ENCODE measurements at regions not wholly inside any gene's neighbourhood (a gene's known extent, or its start where the extent isn't known, plus 50 kb on each side); places are given as distances from the start of the nearest gene placed in this dataset.

DNA sequence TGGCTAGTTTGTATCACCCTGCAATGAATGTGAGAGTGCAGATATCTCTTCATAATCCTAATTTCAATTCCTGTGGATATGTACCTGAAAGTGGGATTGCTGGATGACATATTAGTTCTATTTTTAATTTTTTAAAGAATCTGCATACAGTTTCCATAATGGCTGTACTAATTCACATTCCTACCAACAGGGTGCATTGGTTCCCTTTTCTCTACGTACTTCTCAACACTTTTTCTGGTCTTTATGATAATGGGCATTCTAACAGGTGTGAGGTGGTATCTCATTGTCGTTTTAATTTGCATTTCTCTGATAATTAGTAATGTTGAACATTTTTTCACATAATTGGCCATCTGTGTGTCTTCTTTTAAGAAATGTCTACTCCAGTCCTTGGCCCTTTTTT, 927.5 kb downstream of the DTWD2 start:
- no peak for DNase-seq (ENCODE audit: low read depth)

DNA sequence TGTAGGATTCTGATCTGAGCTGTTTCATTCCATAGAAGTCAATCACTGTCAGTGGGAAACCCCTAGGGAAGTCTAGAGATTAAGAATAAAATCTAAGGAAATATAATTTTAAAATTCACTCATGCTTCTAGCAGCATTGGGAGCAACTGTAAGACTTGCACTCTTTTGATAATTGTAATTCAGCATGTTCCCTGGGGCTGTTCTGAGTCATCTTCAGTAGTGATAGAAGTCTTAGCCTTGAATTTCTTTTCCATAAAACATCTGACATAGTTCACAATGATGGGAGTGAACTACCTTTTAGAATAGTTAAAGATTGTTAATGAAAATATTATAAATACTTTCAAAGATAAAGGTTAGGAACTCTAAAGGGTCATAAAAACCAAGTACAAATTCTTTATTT, 935.8 kb downstream of the DTWD2 start:
- DNase-seq (ENCODE audit: low read depth) = no peak

DNA sequence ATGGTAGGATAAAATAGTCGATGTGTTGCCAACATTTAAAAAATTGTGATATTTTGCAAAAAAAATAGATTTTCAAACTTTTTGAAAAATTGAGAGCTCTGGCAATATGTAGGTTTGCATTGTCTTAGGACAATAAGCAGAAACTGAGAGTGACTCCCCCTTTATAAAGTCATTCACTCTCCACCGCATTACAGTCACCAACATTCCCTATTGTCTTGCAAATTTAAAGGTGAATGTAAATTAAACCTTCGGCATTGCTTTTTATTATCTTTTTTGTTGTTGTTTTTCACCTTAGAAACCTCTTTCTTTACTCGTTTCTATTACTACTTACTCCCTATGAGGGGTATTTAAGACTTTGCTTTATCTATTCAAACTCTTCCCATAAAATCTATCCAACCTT, 944.2 kb downstream of the DTWD2 start:
- no peak for DNase-seq (ENCODE audit: low read depth)

DNA sequence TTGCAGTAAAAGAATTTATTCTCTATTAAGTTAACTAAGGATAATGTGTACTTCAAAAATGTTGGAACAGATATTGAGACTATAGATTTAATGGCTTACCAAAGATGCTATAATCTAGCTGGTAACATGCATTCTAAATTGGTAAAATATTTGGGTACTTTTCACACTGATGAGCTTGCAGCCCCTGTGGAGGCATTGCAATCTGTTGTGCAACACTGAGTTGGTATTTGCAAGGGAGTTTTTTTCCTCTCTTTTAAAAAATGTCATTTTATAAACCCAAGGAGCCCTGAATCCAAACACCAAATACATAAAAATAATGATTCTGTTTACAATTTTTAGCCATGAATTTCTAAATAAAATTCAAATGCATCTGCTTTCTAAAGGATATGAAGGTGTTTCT, 944.8 kb downstream of the DTWD2 start:
- DNase-seq (ENCODE audit: low read depth) = no peak

DNA sequence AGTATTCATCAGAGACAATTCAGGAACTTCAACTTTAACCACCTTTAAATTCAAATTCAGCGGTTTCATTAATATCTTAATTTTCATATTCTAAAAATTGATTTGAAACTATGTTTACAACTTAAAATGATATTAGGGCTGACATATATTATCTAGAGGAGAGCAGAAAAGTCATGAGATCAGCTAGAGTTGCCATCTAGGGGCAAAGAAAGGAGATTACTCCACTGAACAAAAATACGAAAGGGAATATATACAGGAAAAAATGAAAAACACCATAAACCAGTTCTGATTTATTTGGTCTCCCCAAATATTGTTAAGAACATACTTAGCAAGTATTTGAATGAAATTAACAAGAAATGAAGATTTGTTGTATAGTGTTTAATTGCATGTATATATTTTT, 946.3 kb downstream of the DTWD2 start:
- DNase-seq (ENCODE audit: low read depth) = no peak

DNA sequence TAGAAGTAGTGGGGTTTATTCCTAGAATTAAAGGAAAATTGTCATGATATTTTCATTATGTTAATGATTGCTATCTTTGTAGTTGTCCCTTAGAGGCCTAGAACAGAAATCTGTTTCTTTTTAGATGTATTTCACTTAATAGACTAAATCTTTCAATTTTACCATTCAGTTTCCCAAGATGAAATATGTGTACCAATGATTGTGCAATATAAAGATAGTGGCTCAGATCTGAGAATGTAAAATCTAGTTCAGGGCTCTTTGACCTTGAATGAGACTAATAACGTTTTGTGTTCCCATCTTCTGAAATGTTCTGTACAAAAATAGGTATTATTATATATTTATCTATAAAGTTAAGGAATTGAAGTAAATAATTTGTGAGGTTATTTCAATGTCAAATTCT, 947.9 kb downstream of the DTWD2 start:
- DNase-seq (ENCODE audit: low read depth) = no peak

DNA sequence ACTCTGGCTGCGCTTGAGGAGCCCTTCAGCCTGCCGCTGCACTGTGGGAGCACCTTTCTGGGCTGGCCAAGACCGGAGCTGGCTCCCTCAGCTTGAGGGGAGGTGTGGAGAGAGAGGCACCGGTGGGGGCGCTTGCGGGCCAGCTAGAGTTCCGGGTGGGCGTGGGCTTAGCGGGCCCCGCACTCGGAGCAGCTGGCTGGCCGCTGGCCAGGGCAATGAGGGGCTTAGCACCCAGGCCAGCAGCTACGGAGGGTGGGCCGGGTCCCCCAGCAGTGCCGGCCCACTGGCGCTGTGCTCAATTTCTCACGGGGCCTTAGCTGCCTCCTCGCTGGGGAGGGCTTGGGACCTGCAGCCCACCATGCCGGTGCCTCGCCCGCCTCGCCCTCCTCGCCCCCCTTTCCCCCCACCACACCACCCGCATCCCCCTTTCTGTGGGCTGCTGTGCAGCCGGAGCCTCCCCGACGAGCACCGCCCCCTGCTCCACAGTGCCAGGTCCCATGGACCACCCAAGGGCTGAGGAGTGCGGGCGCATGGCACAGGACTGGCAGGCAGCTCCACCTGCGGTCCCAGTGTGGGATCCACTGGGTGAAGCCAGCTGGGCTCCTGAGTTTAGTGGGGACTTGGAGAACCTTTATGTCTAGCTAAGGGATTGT, 954.5 kb downstream of the DTWD2 start:
- DNase-seq (ENCODE audit: low read depth) = no peak

DNA sequence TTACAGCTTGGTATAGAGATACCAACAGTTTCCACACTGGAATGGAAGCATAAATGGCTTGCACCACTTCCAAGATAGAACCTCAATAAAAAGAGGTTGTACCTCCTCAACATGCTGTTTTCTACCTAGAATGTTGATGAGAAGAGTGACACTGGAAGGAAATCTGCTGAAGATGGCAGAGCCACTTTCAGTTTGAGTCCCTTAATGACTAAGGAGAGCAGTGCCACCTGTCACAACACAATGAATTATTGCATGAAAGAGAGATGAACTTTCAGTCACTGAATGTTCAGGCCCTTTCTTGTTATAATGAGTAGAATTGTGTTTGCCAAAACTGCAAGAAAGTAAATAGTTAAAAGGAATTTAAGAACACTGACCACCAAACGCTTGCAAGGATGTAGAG, 958.5 kb downstream of the DTWD2 start:
- DNase-seq (ENCODE audit: low read depth) = no peak

DNA sequence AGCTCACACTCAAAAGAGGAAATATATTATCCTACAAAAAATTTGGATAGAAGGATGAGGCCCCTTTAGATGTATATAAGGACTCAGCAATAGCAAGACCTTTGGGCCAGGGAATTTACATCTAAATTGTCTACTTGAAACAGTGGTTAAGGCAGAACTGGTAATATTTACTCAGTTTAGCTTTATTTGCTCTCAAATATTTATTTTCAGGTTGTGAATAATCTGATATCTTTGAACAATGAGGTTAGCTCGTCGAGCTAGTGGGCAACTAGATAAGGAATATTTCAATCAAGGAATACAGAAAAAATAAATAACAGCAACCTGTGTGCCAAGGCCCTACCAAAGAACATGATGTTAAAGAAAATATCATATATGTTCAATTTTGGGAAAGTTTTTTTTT, 966.3 kb downstream of the DTWD2 start:
- DNase-seq (ENCODE audit: low read depth) = no peak

DNA sequence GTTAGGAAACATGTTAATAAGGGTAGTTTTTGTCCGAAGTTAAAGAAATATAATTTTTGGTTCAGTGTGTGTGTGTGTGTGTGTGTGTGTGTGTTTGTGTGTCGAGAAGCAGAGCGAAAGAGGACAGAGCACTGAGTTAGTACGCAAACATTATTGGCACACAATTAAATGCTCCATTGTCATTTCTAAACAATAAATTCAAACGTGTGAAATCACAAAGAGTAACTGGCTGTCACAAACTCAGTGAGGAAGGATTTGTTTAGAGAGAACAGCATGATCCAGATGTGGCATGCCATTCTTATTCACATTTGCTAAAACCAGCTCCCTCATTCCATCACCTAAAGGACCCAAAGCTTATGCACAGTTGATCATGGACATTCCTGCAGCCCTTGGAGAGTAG, 970.8 kb downstream of the DTWD2 start:
- DNase-seq (ENCODE audit: low read depth) = no peak

DNA sequence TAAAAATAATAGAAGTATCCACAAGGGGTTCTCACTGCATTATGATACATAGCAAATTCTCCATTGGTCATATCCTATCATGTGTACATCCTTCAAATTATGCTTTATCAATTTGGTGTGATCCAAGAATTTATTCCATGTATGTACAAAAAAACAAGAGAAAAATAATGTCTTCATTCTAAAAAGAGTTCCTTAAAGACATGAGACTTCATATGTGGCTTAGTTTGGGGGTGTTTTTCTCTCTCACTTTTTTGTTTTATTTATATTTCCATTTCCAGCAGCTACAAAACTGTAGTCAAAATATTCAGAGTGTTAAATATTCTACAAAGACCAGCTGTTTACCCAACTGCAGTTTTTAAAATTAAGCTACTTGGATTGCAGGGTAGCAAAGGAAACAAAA, 972.0 kb downstream of the DTWD2 start:
- DNase-seq (ENCODE audit: low read depth) = no peak

DNA sequence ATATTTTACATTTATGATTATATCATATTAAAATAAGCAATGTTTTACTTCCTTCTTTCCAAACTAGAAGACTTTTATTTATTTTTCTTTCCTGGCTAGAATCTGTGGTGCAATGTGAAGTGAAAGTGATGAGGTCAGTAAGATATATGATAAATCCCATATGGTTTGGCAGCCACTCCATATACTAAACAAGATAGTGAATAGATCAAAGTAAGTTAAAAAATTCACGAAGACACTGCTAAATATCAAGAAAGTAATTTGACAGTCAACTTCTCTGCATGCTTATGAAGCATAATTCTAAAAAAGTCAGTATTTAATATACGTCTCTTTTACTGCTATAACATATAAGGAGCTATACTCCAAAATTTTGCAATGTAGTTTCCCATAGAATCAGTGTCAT, 972.8 kb downstream of the DTWD2 start:
- no peak for DNase-seq (ENCODE audit: low read depth)

DNA sequence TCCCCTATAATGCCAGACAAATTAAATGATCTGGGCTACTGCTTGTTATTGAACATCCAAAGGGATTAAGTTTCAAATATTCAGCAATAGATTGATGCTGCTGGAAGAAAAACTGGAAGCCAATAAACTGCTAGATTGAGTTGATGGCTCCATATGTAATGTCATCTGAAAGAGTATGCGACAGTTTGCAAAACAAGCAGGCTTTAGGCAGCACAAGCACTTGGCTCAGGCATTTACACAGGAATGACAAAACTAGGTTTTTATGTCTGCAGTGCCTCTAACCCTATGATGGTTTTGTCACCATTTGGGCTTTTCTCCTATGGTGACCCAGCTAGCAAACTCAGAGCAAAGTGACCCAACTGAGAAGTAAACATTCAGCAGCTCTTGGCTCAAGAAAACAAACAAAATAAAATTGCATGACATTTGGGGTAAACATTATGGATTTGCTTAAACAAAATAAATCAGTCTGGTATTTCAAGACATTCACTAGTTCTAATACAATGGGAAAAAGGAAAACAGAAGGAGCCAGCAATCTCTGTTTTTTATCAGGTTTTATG, 978.5 kb downstream of the DTWD2 start:
- DNase-seq (ENCODE audit: low read depth) = no peak

DNA sequence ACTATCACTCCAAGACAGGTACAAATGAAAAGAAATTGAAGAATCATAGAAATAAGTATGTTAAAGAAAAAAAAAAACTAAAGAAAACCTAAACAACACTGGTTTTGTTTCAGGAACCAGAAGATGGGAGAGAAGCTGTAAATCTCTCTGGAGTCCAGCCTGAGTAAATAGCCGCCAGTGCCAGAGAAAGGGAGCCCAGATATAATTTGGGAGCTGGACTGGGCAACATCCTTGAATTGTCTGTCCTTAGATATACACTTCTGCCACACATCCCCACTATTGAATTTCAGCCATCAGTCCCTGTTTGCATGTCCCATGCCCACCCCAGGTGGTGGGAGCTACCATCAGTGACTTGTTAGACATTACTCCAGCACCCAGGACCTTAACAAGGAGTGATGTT, 979.6 kb downstream of the DTWD2 start:
- no peak for DNase-seq (ENCODE audit: low read depth)

DNA sequence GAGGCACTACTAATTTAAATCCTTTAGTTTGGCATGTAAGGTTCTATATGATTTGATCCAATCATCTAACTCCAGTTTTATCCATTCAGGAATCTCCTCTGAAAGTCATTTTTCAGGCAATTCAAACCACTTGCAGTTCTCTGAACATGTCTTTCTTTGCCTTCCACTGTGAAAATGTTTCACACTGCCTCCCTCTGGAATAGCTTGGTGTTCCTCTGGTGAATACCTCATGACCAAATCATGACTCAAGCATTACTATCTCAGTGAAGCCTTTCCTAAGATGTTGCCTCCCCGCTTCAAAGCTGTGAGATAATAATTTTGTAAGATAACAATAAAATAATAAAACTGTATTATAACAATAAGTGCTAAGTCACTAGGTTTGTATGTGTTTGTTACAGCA, 981.1 kb downstream of the DTWD2 start:
- no peak for DNase-seq (ENCODE audit: low read depth)

DNA sequence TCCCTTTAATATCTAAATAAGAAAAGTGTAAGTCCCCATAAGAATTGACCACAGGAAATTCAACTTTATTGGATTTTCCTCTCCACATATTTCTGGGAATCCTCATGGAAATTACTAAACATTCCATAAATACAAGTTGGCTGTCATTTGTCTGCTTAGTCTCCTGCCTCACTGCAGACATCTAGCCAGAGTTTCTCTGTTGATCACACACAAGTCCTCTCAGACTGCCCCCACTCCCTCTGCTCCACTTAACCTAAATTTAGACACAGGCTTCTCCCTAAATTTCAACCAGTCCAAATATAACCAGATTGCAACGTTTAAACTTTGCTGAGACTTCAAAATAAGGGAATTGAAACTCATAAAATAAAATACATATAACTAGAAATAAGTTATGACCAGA, 982.1 kb downstream of the DTWD2 start:
- no peak for DNase-seq (ENCODE audit: low read depth)

DNA sequence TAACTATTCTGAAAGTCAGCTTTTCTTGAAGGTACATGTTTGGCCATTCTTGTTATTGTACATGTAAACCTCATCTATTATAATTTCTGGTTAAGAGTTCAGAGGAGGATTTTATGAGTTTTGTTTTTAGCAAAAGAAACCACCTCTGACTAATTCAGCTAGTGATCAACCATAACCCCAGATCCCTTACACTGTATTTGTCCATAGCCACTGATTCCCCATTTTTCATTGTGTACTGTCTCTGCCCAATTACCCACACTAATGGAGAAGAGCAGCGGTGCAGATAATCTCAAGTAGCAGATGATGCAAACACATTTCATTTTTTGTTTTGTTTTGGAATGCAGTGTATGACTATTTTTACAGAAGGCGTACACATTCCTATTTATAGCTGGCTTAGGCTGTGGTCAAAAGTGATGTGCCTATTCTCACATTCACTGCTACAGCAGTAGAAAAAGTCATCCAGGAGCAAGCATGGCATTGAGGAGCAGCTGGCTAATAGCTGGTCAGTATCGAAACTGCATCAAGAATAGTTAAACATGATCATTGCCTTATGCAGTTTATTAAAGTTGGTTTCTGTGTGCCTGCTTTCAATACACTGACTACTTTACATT, 988.3 kb downstream of the DTWD2 start:
- no peak for DNase-seq (ENCODE audit: low read depth)

DNA sequence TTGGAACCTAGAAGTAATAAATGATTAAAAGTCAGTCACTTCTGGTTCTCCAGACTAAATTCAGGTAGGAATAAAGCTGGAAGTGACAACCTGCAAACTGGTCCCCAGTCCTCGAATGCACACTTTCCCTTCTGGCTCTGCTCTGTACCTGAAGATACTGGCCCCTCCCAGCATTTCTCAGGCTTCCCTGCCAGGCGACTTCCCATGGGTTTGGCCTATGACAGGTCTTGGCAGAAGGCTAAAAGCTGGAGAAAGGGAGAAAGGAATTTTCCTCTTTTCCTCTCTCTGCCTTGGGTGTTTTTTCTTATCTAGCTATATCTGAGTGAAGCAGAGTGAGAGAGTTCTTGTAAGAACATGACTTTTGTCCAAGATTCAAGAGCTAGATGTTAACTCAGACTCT, 1005.7 kb downstream of the DTWD2 start:
- DNase-seq (ENCODE audit: low read depth) = no peak

DNA sequence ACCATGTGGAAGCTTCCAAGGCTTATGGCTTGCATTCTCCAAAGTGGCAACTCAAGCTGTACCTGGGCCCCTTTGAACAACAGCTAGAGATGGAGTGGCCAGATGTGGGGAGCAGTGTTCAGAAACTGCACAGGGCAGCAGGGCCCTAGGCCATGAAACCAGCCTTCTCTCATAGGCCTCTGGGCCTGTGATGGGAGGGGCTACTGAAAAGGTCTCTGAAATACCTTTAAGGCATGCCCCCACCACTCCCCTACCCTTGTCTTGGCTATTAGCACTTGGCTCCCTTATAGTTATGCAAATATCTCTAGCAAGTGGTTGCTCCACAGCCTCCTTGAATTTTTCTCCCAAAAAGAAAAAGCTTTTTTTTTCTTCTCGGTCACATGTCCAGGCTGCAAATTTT, 1014.6 kb downstream of the DTWD2 start:
- DNase-seq (ENCODE audit: low read depth) = no peak

DNA sequence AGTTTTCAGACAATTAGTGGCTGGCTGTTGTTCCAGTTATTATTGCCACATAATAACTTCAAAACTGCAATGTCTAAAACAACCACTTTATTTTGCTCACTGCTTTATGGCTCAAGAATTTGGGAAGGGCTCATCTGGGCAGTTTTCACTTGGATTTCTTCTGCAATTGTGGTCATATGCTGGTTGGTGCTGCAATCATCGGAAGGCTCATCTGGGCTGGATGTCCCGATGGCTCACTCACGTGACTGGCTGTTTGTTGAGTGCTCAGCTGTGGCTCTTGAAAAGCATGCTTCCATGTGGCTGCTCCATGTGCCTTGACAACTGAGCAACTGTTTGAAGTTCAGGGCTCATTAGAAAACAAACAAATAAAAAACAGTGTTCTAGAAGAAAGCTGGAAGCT, 1032.5 kb downstream of the DTWD2 start:
- no peak for DNase-seq (ENCODE audit: low read depth)

DNA sequence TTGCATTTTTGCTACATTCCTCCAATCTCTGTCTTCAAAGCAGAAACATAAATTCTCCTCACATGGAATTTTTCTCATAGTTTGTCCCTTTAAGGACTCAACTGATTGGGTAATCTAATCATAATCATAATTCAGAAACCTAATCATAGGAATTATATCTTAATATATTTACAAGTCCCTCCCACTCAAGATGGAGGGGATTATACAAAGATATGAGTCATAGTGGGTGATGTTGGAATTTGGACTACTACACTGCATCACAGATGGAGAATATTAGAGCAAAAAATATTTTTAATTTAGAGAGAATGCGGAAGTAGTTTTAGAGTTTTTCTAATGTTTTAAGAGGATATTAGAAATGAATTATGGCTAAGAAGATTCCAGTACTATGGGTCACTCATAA, 1034.0 kb downstream of the DTWD2 start:
- no peak for DNase-seq (ENCODE audit: low read depth)

DNA sequence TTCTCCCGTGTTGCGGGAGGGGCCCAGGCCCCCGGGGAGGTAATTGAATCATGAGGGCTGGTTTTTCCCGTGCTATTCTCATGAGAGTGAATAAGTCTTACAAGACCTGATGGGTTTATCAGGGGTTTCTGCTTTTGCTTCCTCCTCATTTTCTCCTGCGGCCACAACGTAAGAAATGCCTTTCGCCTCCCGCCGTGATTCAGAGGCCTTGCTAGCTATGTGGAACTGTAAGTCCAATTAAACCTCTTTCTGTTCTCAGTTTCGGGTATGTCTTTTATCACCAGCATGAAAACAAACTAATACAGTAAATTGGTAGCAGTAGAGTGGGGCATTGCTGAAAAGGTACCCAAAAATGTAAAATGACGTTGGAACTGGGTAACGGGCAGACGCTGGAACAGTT, 1035.1 kb downstream of the DTWD2 start:
- DNase-seq (ENCODE audit: low read depth) = no peak

DNA sequence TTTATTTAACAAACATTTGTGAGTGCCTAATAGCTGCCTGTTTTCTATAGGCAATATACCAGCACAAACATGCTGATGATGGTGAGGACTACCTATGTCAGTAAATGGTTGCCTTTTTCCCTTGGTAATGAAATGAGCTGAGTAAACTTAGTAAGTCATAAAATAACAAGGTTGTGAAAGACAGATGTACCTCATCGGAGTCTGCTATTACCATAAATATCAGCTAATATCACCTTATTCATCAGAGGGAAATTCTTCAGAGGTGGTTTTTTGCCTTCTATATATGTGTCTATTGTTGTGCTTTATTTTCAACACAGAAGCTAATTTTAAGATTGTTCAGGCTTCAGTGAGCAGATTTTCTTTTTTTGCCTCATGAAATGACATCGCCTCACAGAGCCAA, 1040.5 kb downstream of the DTWD2 start:
- DNase-seq (ENCODE audit: low read depth) = no peak

DNA sequence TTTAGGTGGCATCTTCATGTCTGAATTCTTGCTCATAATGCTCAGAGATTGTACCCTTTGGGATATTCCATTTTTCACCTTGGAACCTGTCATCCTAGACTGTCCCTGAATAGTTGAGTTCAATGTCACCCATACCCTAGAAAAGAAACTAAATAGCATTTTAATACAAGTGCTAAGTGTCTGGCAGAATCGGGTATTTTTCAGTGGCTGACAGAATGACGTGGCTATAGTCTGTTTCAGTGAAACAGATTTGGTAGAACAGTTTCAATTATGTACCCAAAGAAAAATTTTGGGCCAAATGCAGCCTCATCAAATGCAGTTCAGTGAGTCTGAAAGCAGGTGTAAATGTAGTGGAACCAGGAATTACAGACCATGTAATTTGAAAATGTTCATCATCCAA, 1041.2 kb downstream of the DTWD2 start:
- DNase-seq (ENCODE audit: low read depth) = no peak

All from M059J (cell line).